GM19438 (cell line): ENCODE measurements at regions not wholly inside any gene's neighbourhood (a gene's known extent, or its start where the extent isn't known, plus 50 kb on each side); places are given as distances from the start of the nearest gene placed in this dataset.

Experiments used
- ATAC-seq: cut with Tn5 transposase; IDR thresholded peaks from one replicate; pipeline ENCODE4 v1.9.1; 2021; ENCODE audit warnings: low read depth; ENCODE audit not compliant: unreplicated experiment

- no peak for ATAC-seq
These were observed 524.0 kb upstream of the ID2 start for GRCh38 chr2:8157621-8158430.

- no peak for ATAC-seq
These were observed 523.1 kb upstream of the ID2 start for GRCh38 chr2:8158711-8159110.

- no peak for ATAC-seq
These were observed 522.5 kb upstream of the ID2 start for GRCh38 chr2:8159211-8159965.

- ATAC-seq = no peak
These were observed 521.8 kb upstream of the ID2 start for GRCh38 chr2:8159966-8160603.

- no peak for ATAC-seq
These were observed 520.9 kb upstream of the ID2 start for GRCh38 chr2:8160959-8161358.

- no peak for ATAC-seq
These were observed 519.3 kb upstream of the ID2 start for GRCh38 chr2:8162552-8162951.

- no peak for ATAC-seq
These were observed 516.3 kb upstream of the ID2 start for GRCh38 chr2:8165550-8165949.

GRCh38 chr2:8168022-8168717 is 513.7 kb upstream of the ID2 start:
- ATAC-seq = no peak

- ATAC-seq = no peak
These were observed 512.9 kb upstream of the ID2 start for GRCh38 chr2:8168876-8169424.

- no peak for ATAC-seq
These were observed 512.4 kb upstream of the ID2 start for GRCh38 chr2:8169443-8169842.

GRCh38 chr2:8170552-8171327 is 511.1 kb upstream of the ID2 start:
- no peak for ATAC-seq

- ATAC-seq = no peak
These were observed 510.2 kb upstream of the ID2 start for GRCh38 chr2:8171608-8172007.

GRCh38 chr2:8172661-8173060 is 509.2 kb upstream of the ID2 start:
- ATAC-seq = no peak

- ATAC-seq = no peak
These were observed 507.1 kb upstream of the ID2 start for GRCh38 chr2:8174641-8175257.

- ATAC-seq = no peak
These were observed 505.0 kb upstream of the ID2 start for GRCh38 chr2:8176887-8177286.

GRCh38 chr2:8177566-8177965 is 504.3 kb upstream of the ID2 start:
- no peak for ATAC-seq

- ATAC-seq = no peak
These were observed 502.9 kb upstream of the ID2 start for GRCh38 chr2:8178911-8179310.

- ATAC-seq = no peak
These were observed 492.5 kb upstream of the ID2 start for GRCh38 chr2:8189316-8189715.

- ATAC-seq = no peak
These were observed 491.6 kb upstream of the ID2 start for GRCh38 chr2:8190279-8190678.
